ENCODE measurements at regions not wholly inside any gene's neighbourhood (a gene's known extent, or its start where the extent isn't known, plus 50 kb on each side); places are given as distances from the start of the nearest gene placed in this dataset.

DNA sequence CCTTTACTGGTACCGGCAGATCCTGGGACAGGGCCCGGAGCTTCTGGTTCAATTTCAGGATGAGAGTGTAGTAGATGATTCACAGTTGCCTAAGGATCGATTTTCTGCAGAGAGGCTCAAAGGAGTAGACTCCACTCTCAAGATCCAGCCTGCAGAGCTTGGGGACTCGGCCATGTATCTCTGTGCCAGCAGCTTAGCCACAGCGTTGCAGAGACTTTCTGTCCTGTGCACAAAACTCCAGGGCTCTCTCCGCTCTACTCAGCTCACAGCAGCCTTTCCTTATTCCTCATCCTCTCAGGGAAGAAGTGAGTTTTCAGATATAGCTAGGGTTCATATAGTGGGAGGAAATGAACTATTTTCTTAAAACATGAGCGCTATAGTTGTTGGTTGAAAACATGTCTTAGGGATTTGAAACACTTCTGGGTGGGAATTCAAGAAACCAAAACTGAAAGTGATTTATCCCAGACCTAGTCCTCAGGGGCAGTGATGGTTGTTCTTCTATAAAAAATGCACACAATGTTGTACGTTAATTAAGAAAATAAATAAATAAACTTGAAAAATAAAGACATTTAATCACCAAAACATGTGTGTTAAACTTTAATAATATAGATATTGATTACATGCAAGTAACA, 150.2 kb upstream of the PRSS58 start:
- no peaks in the 10 kb centered on the region for H3K27me3 ChIP-seq (ENCODE audit: control insufficient read depth, extremely low read depth, insufficient read depth, low read length)
- H3K4me3 ChIP-seq (ENCODE audit: control insufficient read depth in 2 of 3, extremely low read depth in 1 of 3, insufficient read depth in 2 of 3, low read depth in 1 of 3, low read length in 3 of 3) = no peak overlapping the region
- H3K4me1 ChIP-seq (ENCODE audit: control insufficient read depth, extremely low read depth, insufficient read depth, low read length) = peaks cover 7% of the 10 kb centered on the region
- no peaks in the 10 kb centered on the region for H3K79me2 ChIP-seq (ENCODE audit: control insufficient read depth, insufficient read depth, low read length)
- no peak for DNase-seq (ENCODE audit: low read depth, low spot score)
- no peak overlapping the region for H2AFZ ChIP-seq (ENCODE audit: control insufficient read depth, low read length)
- no peak for TF ChIP-seq EZH2 (IDR thresholded peaks at IDR 0.05; ENCODE audit: low read length)
- TF ChIP-seq, protein P1, sequence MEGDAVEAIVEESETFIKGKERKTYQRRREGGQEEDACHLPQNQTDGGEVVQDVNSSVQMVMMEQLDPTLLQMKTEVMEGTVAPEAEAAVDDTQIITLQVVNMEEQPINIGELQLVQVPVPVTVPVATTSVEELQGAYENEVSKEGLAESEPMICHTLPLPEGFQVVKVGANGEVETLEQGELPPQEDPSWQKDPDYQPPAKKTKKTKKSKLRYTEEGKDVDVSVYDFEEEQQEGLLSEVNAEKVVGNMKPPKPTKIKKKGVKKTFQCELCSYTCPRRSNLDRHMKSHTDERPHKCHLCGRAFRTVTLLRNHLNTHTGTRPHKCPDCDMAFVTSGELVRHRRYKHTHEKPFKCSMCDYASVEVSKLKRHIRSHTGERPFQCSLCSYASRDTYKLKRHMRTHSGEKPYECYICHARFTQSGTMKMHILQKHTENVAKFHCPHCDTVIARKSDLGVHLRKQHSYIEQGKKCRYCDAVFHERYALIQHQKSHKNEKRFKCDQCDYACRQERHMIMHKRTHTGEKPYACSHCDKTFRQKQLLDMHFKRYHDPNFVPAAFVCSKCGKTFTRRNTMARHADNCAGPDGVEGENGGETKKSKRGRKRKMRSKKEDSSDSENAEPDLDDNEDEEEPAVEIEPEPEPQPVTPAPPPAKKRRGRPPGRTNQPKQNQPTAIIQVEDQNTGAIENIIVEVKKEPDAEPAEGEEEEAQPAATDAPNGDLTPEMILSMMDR (optimal IDR thresholded peaks at IDR 0.05 in 1 of 3, IDR thresholded peaks at IDR 0.05 in 1 of 3, conservative IDR thresholded peaks at IDR 0.05 in 1 of 3; ENCODE audit: extremely low read depth in 1 of 3, insufficient read depth in 2 of 3, low read length in 3 of 3) = no peak
- no peak overlapping the region for H3K27ac ChIP-seq (ENCODE audit: control insufficient read depth, insufficient read depth, low read length)
- no peaks in the 10 kb centered on the region for H3K36me3 ChIP-seq (ENCODE audit: control insufficient read depth in 2 of 2, extremely low read depth in 1 of 2, insufficient read depth in 2 of 2, low read length in 2 of 2)
- H3K4me2 ChIP-seq (ENCODE audit: control insufficient read depth, extremely low read depth, insufficient read depth, low read depth, low read length) = no peak overlapping the region
- no peak overlapping the region for H3K9ac ChIP-seq (ENCODE audit: control insufficient read depth, extremely low read depth, insufficient read depth, low read length)
- H3K9me3 ChIP-seq (ENCODE audit: control insufficient read depth, low read depth, low read length) = no peaks in the 10 kb centered on the region
- dilution Hi-C loops (cut with MboI; ENCODE audit: extremely low pct_ligation_motif_present, low sequenced_read_pairs) = no loop called here
- H3K9me1 ChIP-seq (ENCODE audit: control insufficient read depth, extremely low read depth, insufficient read depth, low read length) = no peaks in the 10 kb centered on the region
- no peak for FAIRE-seq
- no peaks in the 10 kb centered on the region for H4K20me1 ChIP-seq (ENCODE audit: control insufficient read depth, extremely low read depth, insufficient read depth, low read length)

DNA sequence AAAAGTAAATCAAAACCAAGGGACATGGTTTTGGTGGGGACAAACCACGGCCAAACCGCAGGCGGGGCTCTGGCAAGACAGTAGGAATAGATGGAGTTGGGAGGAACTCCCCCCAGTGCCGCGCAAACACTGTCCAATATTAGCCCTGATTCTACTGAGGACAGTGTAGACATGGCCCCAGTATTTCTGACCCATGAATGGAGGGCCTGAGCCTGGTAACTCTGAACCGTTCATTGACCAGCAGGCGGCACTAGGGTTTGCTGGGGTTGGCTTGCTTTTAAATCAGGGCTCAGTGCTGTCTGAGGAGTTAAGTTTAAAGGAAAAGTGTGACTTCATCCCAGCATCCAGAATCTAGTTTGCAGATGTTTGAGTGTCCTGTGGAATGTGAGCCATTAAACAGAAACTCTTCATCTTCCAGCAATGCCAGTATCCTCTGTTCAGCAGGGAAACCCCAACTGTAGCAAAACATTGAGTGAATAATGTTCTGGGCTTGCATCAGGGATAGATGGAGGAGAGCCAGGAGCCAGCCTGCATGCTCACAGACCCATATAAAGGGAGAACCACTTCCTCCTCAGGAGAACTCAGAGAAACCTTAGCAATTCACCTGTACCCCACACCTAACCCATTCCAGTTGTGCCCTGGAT, 147.4 kb upstream of the PRSS58 start:
- Histone ChIP-seq H3K4me2 (ENCODE audit: control insufficient read depth, extremely low read depth, insufficient read depth, low read depth, low read length) (no peak overlapping the region), H3K4me1 (ENCODE audit: control insufficient read depth, extremely low read depth, insufficient read depth, low read length) (no peaks in the 10 kb centered on the region), H4K20me1 (ENCODE audit: control insufficient read depth, extremely low read depth, insufficient read depth, low read length) (no peaks in the 10 kb centered on the region), H3K79me2 (ENCODE audit: control insufficient read depth, insufficient read depth, low read length) (no peaks in the 10 kb centered on the region), H3K27me3 (ENCODE audit: control insufficient read depth, extremely low read depth, insufficient read depth, low read length) (no peaks in the 10 kb centered on the region), H3K9me3 (ENCODE audit: control insufficient read depth, low read depth, low read length) (no peaks in the 10 kb centered on the region), H2AFZ (ENCODE audit: control insufficient read depth, low read length) (no peak overlapping the region), H3K9ac (ENCODE audit: control insufficient read depth, extremely low read depth, insufficient read depth, low read length) (no peak overlapping the region), H3K27ac (ENCODE audit: control insufficient read depth, insufficient read depth, low read length) (no peak overlapping the region), H3K36me3 (ENCODE audit: control insufficient read depth in 2 of 2, extremely low read depth in 1 of 2, insufficient read depth in 2 of 2, low read length in 2 of 2) (no peaks in the 10 kb centered on the region), H3K4me3 (ENCODE audit: control insufficient read depth in 2 of 3, extremely low read depth in 1 of 3, insufficient read depth in 2 of 3, low read depth in 1 of 3, low read length in 3 of 3) (no peak overlapping the region), H3K9me1 (ENCODE audit: control insufficient read depth, extremely low read depth, insufficient read depth, low read length) (no peaks in the 10 kb centered on the region)
- FAIRE-seq (no peak), DNase-seq (ENCODE audit: low read depth, low spot score) (no peak)
- TF ChIP-seq, protein P1 (optimal IDR thresholded peaks at IDR 0.05 in 1 of 3, IDR thresholded peaks at IDR 0.05 in 1 of 3, conservative IDR thresholded peaks at IDR 0.05 in 1 of 3; ENCODE audit: extremely low read depth in 1 of 3, insufficient read depth in 2 of 3, low read length in 3 of 3) = no peak
- TF ChIP-seq EZH2 (IDR thresholded peaks at IDR 0.05; ENCODE audit: low read length) = no peak
- dilution Hi-C loops (cut with MboI; ENCODE audit: extremely low pct_ligation_motif_present, low sequenced_read_pairs) = no loop called here
